ENCODE measurements at regions not wholly inside any gene's neighbourhood (a gene's known extent, or its start where the extent isn't known, plus 50 kb on each side); places are given as distances from the start of the nearest gene placed in this dataset.

DNA sequence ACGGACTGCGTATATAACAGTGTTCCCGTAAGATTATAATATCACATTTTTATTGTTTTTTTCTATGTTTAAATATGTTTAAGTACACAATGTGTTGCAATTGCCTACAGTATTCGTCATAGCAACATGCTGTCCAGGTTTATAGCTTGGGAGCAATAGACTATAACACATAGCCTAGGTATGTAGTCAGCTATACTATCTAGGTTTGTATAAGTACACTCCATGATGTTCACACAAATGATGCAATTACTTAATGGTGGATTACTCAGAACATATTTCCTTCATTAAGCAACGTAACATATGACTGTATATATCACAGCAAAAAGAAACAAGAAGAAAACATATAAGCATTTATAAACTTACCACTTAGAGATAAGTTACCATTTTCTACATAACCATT lies 160.0 kb downstream of the CBLN1 start:
- TF ChIP-seq, protein P1, sequence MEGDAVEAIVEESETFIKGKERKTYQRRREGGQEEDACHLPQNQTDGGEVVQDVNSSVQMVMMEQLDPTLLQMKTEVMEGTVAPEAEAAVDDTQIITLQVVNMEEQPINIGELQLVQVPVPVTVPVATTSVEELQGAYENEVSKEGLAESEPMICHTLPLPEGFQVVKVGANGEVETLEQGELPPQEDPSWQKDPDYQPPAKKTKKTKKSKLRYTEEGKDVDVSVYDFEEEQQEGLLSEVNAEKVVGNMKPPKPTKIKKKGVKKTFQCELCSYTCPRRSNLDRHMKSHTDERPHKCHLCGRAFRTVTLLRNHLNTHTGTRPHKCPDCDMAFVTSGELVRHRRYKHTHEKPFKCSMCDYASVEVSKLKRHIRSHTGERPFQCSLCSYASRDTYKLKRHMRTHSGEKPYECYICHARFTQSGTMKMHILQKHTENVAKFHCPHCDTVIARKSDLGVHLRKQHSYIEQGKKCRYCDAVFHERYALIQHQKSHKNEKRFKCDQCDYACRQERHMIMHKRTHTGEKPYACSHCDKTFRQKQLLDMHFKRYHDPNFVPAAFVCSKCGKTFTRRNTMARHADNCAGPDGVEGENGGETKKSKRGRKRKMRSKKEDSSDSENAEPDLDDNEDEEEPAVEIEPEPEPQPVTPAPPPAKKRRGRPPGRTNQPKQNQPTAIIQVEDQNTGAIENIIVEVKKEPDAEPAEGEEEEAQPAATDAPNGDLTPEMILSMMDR (IDR thresholded peaks at IDR 0.05; ENCODE audit: poor library complexity), result no peak
- TF ChIP-seq EZH2 (IDR thresholded peaks at IDR 0.05; ENCODE audit: borderline replicate concordance), result no peak
- TF ChIP-seq EZH2phosphoT487 (IDR thresholded peaks at IDR 0.05; ENCODE audit: low read depth, severe bottlenecking, unreplicated experiment), result no peak

Data from hepatocyte (in vitro differentiated cells).